Left ventricle myocardium superior (tissue), 1 donor: ENCODE measurements at regions not wholly inside any gene's neighbourhood (a gene's known extent, or its start where the extent isn't known, plus 50 kb on each side); places are given as distances from the start of the nearest gene placed in this dataset.
"Not testable (repeated sequence)": the region's sequence is repeated elsewhere in the genome, so short reads cannot be mapped to it uniquely, and the experiment has no call there.

ENCODE experiments used
- ATAC-seq: fragments of 200-7000 bp; cut with Tn5 transposase; one replicate; pipeline ENCODE4 v1.9.1; 2020; ENCODE audit warnings: mild to moderate bottlenecking, moderate library complexity
- DNase-seq: peaks from one replicate; pipeline ENCODE4 v3.0.0-alpha.2; 2020
- intact Hi-C: fragments of 100-400 bp; cut with micrococcal nuclease; formaldehyde crosslinking; loops from one replicate; pipeline ENCODE4 v1.11.0; 2022
- donor health status: DM: no; HTN: yes; CAD: no; lungs with severe emphysema.

- DNase-seq, result no peak
- ATAC-seq, result no peak
- intact Hi-C loops, result no loop called here
Observed at GRCh38 chr14:35174342-35174741, 52.0 kb downstream of the PRORP start.

GRCh38 chr14:35180179-35180578, 57.8 kb downstream of the PRORP start:
- DNase-seq (no peak), ATAC-seq (no peak)
- intact Hi-C loops, result no loop called here

- DNase-seq, ATAC-seq, intact Hi-C loops: not testable (repeated sequence)
Observed at GRCh38 chr14:35184891-35185290, 62.5 kb downstream of the PRORP start.

- no peak for DNase-seq
- no peak for ATAC-seq
- intact Hi-C loops, result no loop called here
Observed at GRCh38 chr14:35189422-35189821, 67.1 kb downstream of the PRORP start.

- intact Hi-C loops, result no loop called here
- ATAC-seq (no peak), DNase-seq (no peak)
Observed at GRCh38 chr14:35193161-35193560, 70.8 kb downstream of the PRORP start.

- DNase-seq, intact Hi-C loops, ATAC-seq: not testable (repeated sequence)
Observed at GRCh38 chr14:35194183-35194582, 71.8 kb downstream of the PRORP start.

- intact Hi-C loops, result no loop called here
- no peak for ATAC-seq
Observed at GRCh38 chr14:35196571-35196970, 74.2 kb downstream of the PRORP start.

GRCh38 chr14:35197015-35197414, 74.7 kb downstream of the PRORP start:
- no peak for DNase-seq
- no peak for ATAC-seq
- intact Hi-C loops, result no loop called here

More at GRCh38 chr14:35196571-35196970, 74.2 kb downstream of the PRORP start:
- no peak for DNase-seq

GRCh38 chr14:35201066-35201465, 78.7 kb downstream of the PRORP start:
- DNase-seq (no peak), ATAC-seq (no peak)
- intact Hi-C loops, result no loop called here

GRCh38 chr14:35202195-35202594, 79.8 kb downstream of the PRORP start:
- ATAC-seq (no peak), DNase-seq (no peak)
- intact Hi-C loops, result no loop called here

GRCh38 chr14:35205737-35206136, 83.4 kb downstream of the PRORP start:
- ATAC-seq, result no peak
- intact Hi-C loops, result no loop called here
- DNase-seq, result no peak

GRCh38 chr14:35211067-35211466, 81.1 kb upstream of the PSMA6 start:
- intact Hi-C loops, result no loop called here
- DNase-seq, result no peak
- no peak for ATAC-seq

GRCh38 chr14:35212471-35213142, 79.6 kb upstream of the PSMA6 start:
- ATAC-seq, result no peak
- no peak for DNase-seq
- intact Hi-C loops, result no loop called here

GRCh38 chr14:35213143-35213788, 78.9 kb upstream of the PSMA6 start:
- intact Hi-C loops, result no loop called here

GRCh38 chr14:35213869-35214387, 78.3 kb upstream of the PSMA6 start:
- ATAC-seq, result no peak
- intact Hi-C loops, result no loop called here
- no peak for DNase-seq

More at GRCh38 chr14:35213143-35213788, 78.9 kb upstream of the PSMA6 start:
- DNase-seq (no peak), ATAC-seq (no peak)

GRCh38 chr14:35214402-35214801, 77.8 kb upstream of the PSMA6 start:
- ATAC-seq, intact Hi-C loops, DNase-seq: not testable (repeated sequence)

- peak; percentile 36 for ATAC-seq
- intact Hi-C loops, result no loop called here
Observed at GRCh38 chr14:35215110-35215813, 76.9 kb upstream of the PSMA6 start.

GRCh38 chr14:35218176-35218575, 74.0 kb upstream of the PSMA6 start:
- intact Hi-C loops, DNase-seq, ATAC-seq: not testable (repeated sequence)

More at GRCh38 chr14:35215110-35215813, 76.9 kb upstream of the PSMA6 start:
- no peak for DNase-seq

GRCh38 chr14:35218963-35219362, 73.2 kb upstream of the PSMA6 start:
- intact Hi-C loops, result no loop called here
- no peak for ATAC-seq
- no peak for DNase-seq
